HEK293T (cell line): ENCODE measurements at regions not wholly inside any gene's neighbourhood (a gene's known extent, or its start where the extent isn't known, plus 50 kb on each side); places are given as distances from the start of the nearest gene placed in this dataset.

Experiments used
- CTCF ChIA-PET: fragments of 350-600 bp; formaldehyde crosslinking; extraction: SDS; loops from one replicate; lab custom pipeline; 2021; ENCODE audit warnings: antibody characterized with exemption, inconsistent platforms; lab: Yijun Ruan, JAX
- POLR2A ChIA-PET: fragments of 350-600 bp; formaldehyde crosslinking; extraction: SDS; loops from one replicate; lab custom pipeline; 2020; ENCODE audit warnings: antibody characterized with exemption, inconsistent platforms; lab: Yijun Ruan, JAX
- DNase-seq: peaks from one replicate; pipeline ENCODE4 v3.0.0; 2012; ENCODE audit warnings: mixed read lengths; ENCODE audit errors: extremely low spot score
- ARNT ChIP-seq: fragments of 450-650 bp; IDR thresholded peaks from 2 replicates; pipeline ENCODE4 v1.6.1; 2017; ENCODE audit warnings: mild to moderate bottlenecking
- BHLHE40 ChIP-seq: fragments of 450-650 bp; IDR thresholded peaks from 2 replicates; pipeline ENCODE4 v1.6.1; 2016; ENCODE audit warnings: mild to moderate bottlenecking, moderate library complexity, borderline replicate concordance
- CTBP1 ChIP-seq: fragments of 450-650 bp; IDR thresholded peaks from 2 replicates; pipeline ENCODE4 v1.6.1; 2016; ENCODE audit warnings: borderline replicate concordance
- ELF4 ChIP-seq: fragments of 450-650 bp; IDR thresholded peaks from 2 replicates; pipeline ENCODE4 v1.6.1; 2017; ENCODE audit warnings: antibody characterized with exemption
- FOXA1 ChIP-seq: fragments of 450-650 bp; IDR thresholded peaks from 2 replicates; pipeline ENCODE4 v1.6.1; 2016; ENCODE audit warnings: mild to moderate bottlenecking
- FOXK2 ChIP-seq: fragments of 450-650 bp; IDR thresholded peaks from 2 replicates; pipeline ENCODE4 v1.6.1; 2016; ENCODE audit warnings: mild to moderate bottlenecking
- FOXM1 ChIP-seq: fragments of 450-650 bp; IDR thresholded peaks from 2 replicates; pipeline ENCODE4 v1.6.1; 2017; ENCODE audit warnings: mild to moderate bottlenecking, borderline replicate concordance
- HDGF ChIP-seq: fragments of 450-650 bp; IDR thresholded peaks from 2 replicates; pipeline ENCODE4 v1.6.1; 2017; ENCODE audit warnings: antibody characterized with exemption, borderline replicate concordance
- L3MBTL2 ChIP-seq: fragments of 450-650 bp; conservative IDR thresholded peaks from 2 replicates; pipeline ENCODE4 v1.6.1; 2016; ENCODE audit warnings: mild to moderate bottlenecking
- LEF1 ChIP-seq: fragments of 450-650 bp; IDR thresholded peaks from 2 replicates; pipeline ENCODE4 v1.6.1; 2017; ENCODE audit warnings: mild to moderate bottlenecking, borderline replicate concordance
- NFRKB ChIP-seq: fragments of 450-650 bp; IDR thresholded peaks from 2 replicates; pipeline ENCODE4 v1.6.1; 2016; ENCODE audit warnings: mild to moderate bottlenecking, moderate library complexity
- PKNOX1 ChIP-seq: fragments of 450-650 bp; IDR thresholded peaks from 2 replicates; pipeline ENCODE4 v1.6.1; 2016
- SP1 ChIP-seq: fragments of 450-650 bp; IDR thresholded peaks from 2 replicates; pipeline ENCODE4 v1.6.1; 2017
- SUZ12 ChIP-seq: fragments of 450-650 bp; IDR thresholded peaks from 2 replicates; pipeline ENCODE4 v1.6.1; 2016; ENCODE audit warnings: mild to moderate bottlenecking
- TARDBP ChIP-seq: fragments of 450-650 bp; IDR thresholded peaks from 2 replicates; pipeline ENCODE4 v1.6.1; 2016
- ZNF384 ChIP-seq: fragments of 450-650 bp; IDR thresholded peaks from 2 replicates; pipeline ENCODE4 v1.6.1; 2016

GRCh38 chr6:90375681-90376439 lies 79.2 kb upstream of the BACH2 start:
- ChIA-PET POLR2A (no interaction called here), CTCF (interaction anchor here (1.1 kb wide), 1 partner anchor 435 kb away, joined by 3 read pairs; no protein-coding TSS in a partner anchor)
- no peak for DNase-seq
- TF ChIP-seq FOXK2 (no peak), TARDBP (no peak), ELF4 (no peak), PKNOX1 (no peak), BHLHE40 (no peak), SUZ12 (no peak), HDGF (no peak), FOXM1 (no peak), CTBP1 (no peak)

GRCh38 chr6:90374201-90374600 lies 77.6 kb upstream of the BACH2 start:
- DNase-seq, result no peak
- TF ChIP-seq HDGF, result no peak
- TF ChIP-seq NFRKB, result no peak
- no peak for TF ChIP-seq FOXM1
- no peak for TF ChIP-seq ZNF384
- TF ChIP-seq ARNT, result no peak
- TF ChIP-seq PKNOX1, result no peak
- no peak for TF ChIP-seq FOXK2
- TF ChIP-seq L3MBTL2, result no peak
- TF ChIP-seq LEF1, result no peak
- no peak for TF ChIP-seq BHLHE40
- TF ChIP-seq FOXA1, result no peak
- TF ChIP-seq SUZ12, result no peak
- no peak for TF ChIP-seq CTBP1
- no peak for TF ChIP-seq ELF4
- no peak for TF ChIP-seq SP1
- TF ChIP-seq TARDBP, result no peak
- ChIA-PET POLR2A (no interaction called here), CTCF (no interaction called here)

- no peak for DNase-seq
- POLR2A ChIA-PET, result no interaction called here
- CTCF ChIA-PET, result interaction anchor here (0.9 to 1.0 kb wide), 2 partner anchors 20 to 432 kb away, joined by 3 read pairs; no protein-coding TSS in a partner anchor
- no peak for TF ChIP-seq FOXA1
- TF ChIP-seq PKNOX1, result no peak
- no peak for TF ChIP-seq HDGF
- no peak for TF ChIP-seq ZNF384
- no peak for TF ChIP-seq SUZ12
- TF ChIP-seq BHLHE40, result no peak
- TF ChIP-seq FOXM1, result no peak
- no peak for TF ChIP-seq NFRKB
Measured at GRCh38 chr6:90372885-90373284, 76.2 kb upstream of the BACH2 start.

- CTCF ChIA-PET, result interaction anchor here (0.9 to 1.0 kb wide), 2 partner anchors 20 to 432 kb away, joined by 3 read pairs; no protein-coding TSS in a partner anchor
- TF ChIP-seq L3MBTL2 (no peak), ZNF384 (no peak), SP1 (no peak), CTBP1 (no peak), HDGF (no peak), TARDBP (no peak)
- POLR2A ChIA-PET, result no interaction called here
- no peak for DNase-seq
Measured at GRCh38 chr6:90372450-90372849, 75.8 kb upstream of the BACH2 start.

GRCh38 chr6:90370493-90370959 lies 73.9 kb upstream of the BACH2 start:
- ChIA-PET POLR2A (no interaction called here), CTCF (interaction anchor here (0.5 to 1.9 kb wide), 2 partner anchors 23 to 168 kb away, joined by 3 to 9 read pairs; no protein-coding TSS in a partner anchor)
- no peak for TF ChIP-seq NFRKB
- TF ChIP-seq TARDBP, result no peak
- TF ChIP-seq LEF1, result no peak
- no peak for TF ChIP-seq FOXA1
- TF ChIP-seq PKNOX1, result no peak
- TF ChIP-seq BHLHE40, result no peak
- TF ChIP-seq FOXK2, result no peak
- no peak for TF ChIP-seq ELF4
- TF ChIP-seq SP1, result no peak
- no peak for TF ChIP-seq ARNT
- TF ChIP-seq FOXM1, result no peak
- DNase-seq, result no peak
